ENCODE measurements at regions not wholly inside any gene's neighbourhood (a gene's known extent, or its start where the extent isn't known, plus 50 kb on each side); places are given as distances from the start of the nearest gene placed in this dataset.

- POLR2A ChIA-PET: no interaction called here
- no peaks in the 10 kb centered on the region for H3K27me3 Mint-ChIP-seq (ENCODE audit: low read depth)
Measured at GRCh38 chr6:25088513-25088912, 152.8 kb upstream of the RIPOR2 start.

GRCh38 chr6:25089442-25089841 is 153.7 kb upstream of the RIPOR2 start:
- POLR2A ChIA-PET: interaction anchor here (1.4 kb wide), 1 partner anchor 40 kb away, joined by 7 read pairs; no protein-coding TSS in a partner anchor
- H3K4me1 Mint-ChIP-seq: peaks cover 9% of the 10 kb centered on the region
- no peak overlapping the region for H3K4me3 Mint-ChIP-seq
- no peak overlapping the region for H3K27ac Mint-ChIP-seq
- CTCF ChIA-PET: interaction anchor here (1.2 to 1.7 kb wide), 3 partner anchors 62 to 98 kb away, joined by 4 to 5 read pairs (median 4); no protein-coding TSS in a partner anchor
- no peaks in the 10 kb centered on the region for H3K27me3 Mint-ChIP-seq (ENCODE audit: low read depth)
- ATAC-seq (no peak), DNase-seq (ENCODE audit: low spot score) (no peak)
- H3K36me3 Mint-ChIP-seq: no peaks in the 10 kb centered on the region
- no peaks in the 10 kb centered on the region for H3K9me3 Mint-ChIP-seq
- TF ChIP-seq ZNF317 (CRISPR knock-in tag; IDR thresholded peaks at IDR 0.05; ENCODE audit: borderline replicate concordance, low read depth): no peak
- TF ChIP-seq ZSCAN18 (CRISPR knock-in tag; IDR thresholded peaks at IDR 0.05): no peak
- no peak for TF ChIP-seq ERG (CRISPR knock-in tag; IDR thresholded peaks at IDR 0.05)
- TF ChIP-seq ATF2 (CRISPR knock-in tag; IDR thresholded peaks at IDR 0.05; ENCODE audit: borderline replicate concordance, low read depth): no peak
- TF ChIP-seq E2F5 (CRISPR knock-in tag; IDR thresholded peaks at IDR 0.05): no peak
- no peak for TF ChIP-seq ATF1 (CRISPR knock-in tag; IDR thresholded peaks at IDR 0.05)

More at GRCh38 chr6:25088513-25088912, 152.8 kb upstream of the RIPOR2 start:
- no peaks in the 10 kb centered on the region for H3K9me3 Mint-ChIP-seq
- H3K4me1 Mint-ChIP-seq: peaks cover 11% of the 10 kb centered on the region
- H3K36me3 Mint-ChIP-seq: no peaks in the 10 kb centered on the region
- DNase-seq (ENCODE audit: low spot score) (no peak), ATAC-seq (no peak)
- H3K4me3 Mint-ChIP-seq: no peak overlapping the region
- CTCF ChIA-PET: no interaction called here
- TF ChIP-seq ELF4 (CRISPR knock-in tag; IDR thresholded peaks at IDR 0.05; ENCODE audit: low read depth): no peak
- no peak for TF ChIP-seq RELA (CRISPR knock-in tag; IDR thresholded peaks at IDR 0.05; ENCODE audit: borderline replicate concordance)
- TF ChIP-seq EMX1 (CRISPR knock-in tag; IDR thresholded peaks at IDR 0.05): no peak
- TF ChIP-seq ESRRA (CRISPR knock-in tag; IDR thresholded peaks at IDR 0.05; ENCODE audit: borderline replicate concordance): no peak
- TF ChIP-seq HMGXB4 (CRISPR knock-in tag; IDR thresholded peaks at IDR 0.05): no peak
- no peak for TF ChIP-seq ATF1 (CRISPR knock-in tag; IDR thresholded peaks at IDR 0.05)
- TF ChIP-seq KAT7 (CRISPR knock-in tag; IDR thresholded peaks at IDR 0.05; ENCODE audit: borderline replicate concordance): no peak
- no peak for TF ChIP-seq TEAD1 (CRISPR knock-in tag; IDR thresholded peaks at IDR 0.05)
- TF ChIP-seq CREM (CRISPR knock-in tag; IDR thresholded peaks at IDR 0.05): no peak
- no peak for TF ChIP-seq ZNF671 (CRISPR knock-in tag; IDR thresholded peaks at IDR 0.05)
- no peak for TF ChIP-seq MAX (CRISPR knock-in tag; IDR thresholded peaks at IDR 0.05)
- TF ChIP-seq ERG (CRISPR knock-in tag; IDR thresholded peaks at IDR 0.05): no peak
- TF ChIP-seq USF2 (CRISPR knock-in tag; IDR thresholded peaks at IDR 0.05): no peak
- TF ChIP-seq CBFB (CRISPR knock-in tag; IDR thresholded peaks at IDR 0.05; ENCODE audit: low read depth): no peak
- TF ChIP-seq TEAD4 (CRISPR knock-in tag; IDR thresholded peaks at IDR 0.05): no peak
- no peak for TF ChIP-seq CDX4 (CRISPR knock-in tag; IDR thresholded peaks at IDR 0.05; ENCODE audit: borderline replicate concordance)
- no peak for TF ChIP-seq E2F1 (CRISPR knock-in tag; IDR thresholded peaks at IDR 0.05)
- no peak overlapping the region for H3K27ac Mint-ChIP-seq

Measured in WTC11 (cell line).